ENCODE measurements at regions not wholly inside any gene's neighbourhood (a gene's known extent, or its start where the extent isn't known, plus 50 kb on each side); places are given as distances from the start of the nearest gene placed in this dataset.

- TF ChIP-seq, protein P1, sequence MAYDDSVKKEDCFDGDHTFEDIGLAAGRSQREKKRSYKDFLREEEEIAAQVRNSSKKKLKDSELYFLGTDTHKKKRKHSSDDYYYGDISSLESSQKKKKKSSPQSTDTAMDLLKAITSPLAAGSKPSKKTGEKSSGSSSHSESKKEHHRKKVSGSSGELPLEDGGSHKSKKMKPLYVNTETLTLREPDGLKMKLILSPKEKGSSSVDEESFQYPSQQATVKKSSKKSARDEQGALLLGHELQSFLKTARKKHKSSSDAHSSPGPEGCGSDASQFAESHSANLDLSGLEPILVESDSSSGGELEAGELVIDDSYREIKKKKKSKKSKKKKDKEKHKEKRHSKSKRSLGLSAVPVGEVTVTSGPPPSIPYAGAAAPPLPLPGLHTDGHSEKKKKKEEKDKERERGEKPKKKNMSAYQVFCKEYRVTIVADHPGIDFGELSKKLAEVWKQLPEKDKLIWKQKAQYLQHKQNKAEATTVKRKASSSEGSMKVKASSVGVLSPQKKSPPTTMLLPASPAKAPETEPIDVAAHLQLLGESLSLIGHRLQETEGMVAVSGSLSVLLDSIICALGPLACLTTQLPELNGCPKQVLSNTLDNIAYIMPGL (CRISPR knock-in tag; IDR thresholded peaks at IDR 0.05): no peak
- no peak for TF ChIP-seq NR1H2 (CRISPR knock-in tag; IDR thresholded peaks at IDR 0.05)
Measured at GRCh38 chr12:25416516-25416915, 136.6 kb downstream of the LMNTD1 start (continued).

GRCh38 chr12:25415004-25415403, 138.1 kb downstream of the LMNTD1 start:
- no peaks in the 10 kb centered on the region for H3K27me3 Mint-ChIP-seq (ENCODE audit: low read depth)
- ATAC-seq (no peak), DNase-seq (ENCODE audit: low spot score) (no peak)
- H3K4me3 Mint-ChIP-seq: no peak overlapping the region
- ChIA-PET CTCF (no interaction called here), POLR2A (no interaction called here)
- no peak overlapping the region for H3K27ac Mint-ChIP-seq
- TF ChIP-seq, protein P2, sequence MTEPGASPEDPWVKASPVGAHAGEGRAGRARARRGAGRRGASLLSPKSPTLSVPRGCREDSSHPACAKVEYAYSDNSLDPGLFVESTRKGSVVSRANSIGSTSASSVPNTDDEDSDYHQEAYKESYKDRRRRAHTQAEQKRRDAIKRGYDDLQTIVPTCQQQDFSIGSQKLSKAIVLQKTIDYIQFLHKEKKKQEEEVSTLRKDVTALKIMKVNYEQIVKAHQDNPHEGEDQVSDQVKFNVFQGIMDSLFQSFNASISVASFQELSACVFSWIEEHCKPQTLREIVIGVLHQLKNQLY (CRISPR knock-in tag; IDR thresholded peaks at IDR 0.05): no peak
- TF ChIP-seq ZNF671 (CRISPR knock-in tag; IDR thresholded peaks at IDR 0.05): no peak
- TF ChIP-seq MYBL2 (CRISPR knock-in tag; IDR thresholded peaks at IDR 0.05): no peak
- TF ChIP-seq JUN (CRISPR knock-in tag; IDR thresholded peaks at IDR 0.05): no peak
- no peak for TF ChIP-seq TCF7 (CRISPR knock-in tag; IDR thresholded peaks at IDR 0.05; ENCODE audit: low read depth)
- TF ChIP-seq ARID4B (CRISPR knock-in tag; IDR thresholded peaks at IDR 0.05; ENCODE audit: borderline replicate concordance): no peak
- TF ChIP-seq FOXJ3 (CRISPR knock-in tag; IDR thresholded peaks at IDR 0.05; ENCODE audit: borderline replicate concordance): no peak
- no peak for TF ChIP-seq SMAD4 (CRISPR knock-in tag; IDR thresholded peaks at IDR 0.05)
- no peak for TF ChIP-seq TEAD4 (CRISPR knock-in tag; IDR thresholded peaks at IDR 0.05)
- no peak for TF ChIP-seq ZNF396 (CRISPR knock-in tag; IDR thresholded peaks at IDR 0.05; ENCODE audit: borderline replicate concordance)
- TF ChIP-seq, protein P1 (CRISPR knock-in tag; IDR thresholded peaks at IDR 0.05): no peak
- TF ChIP-seq CBFB (CRISPR knock-in tag; IDR thresholded peaks at IDR 0.05; ENCODE audit: low read depth): no peak
- TF ChIP-seq NR1H2 (CRISPR knock-in tag; IDR thresholded peaks at IDR 0.05): no peak
- TF ChIP-seq SOX15 (CRISPR knock-in tag; IDR thresholded peaks at IDR 0.05): no peak
- TF ChIP-seq, protein P3, sequence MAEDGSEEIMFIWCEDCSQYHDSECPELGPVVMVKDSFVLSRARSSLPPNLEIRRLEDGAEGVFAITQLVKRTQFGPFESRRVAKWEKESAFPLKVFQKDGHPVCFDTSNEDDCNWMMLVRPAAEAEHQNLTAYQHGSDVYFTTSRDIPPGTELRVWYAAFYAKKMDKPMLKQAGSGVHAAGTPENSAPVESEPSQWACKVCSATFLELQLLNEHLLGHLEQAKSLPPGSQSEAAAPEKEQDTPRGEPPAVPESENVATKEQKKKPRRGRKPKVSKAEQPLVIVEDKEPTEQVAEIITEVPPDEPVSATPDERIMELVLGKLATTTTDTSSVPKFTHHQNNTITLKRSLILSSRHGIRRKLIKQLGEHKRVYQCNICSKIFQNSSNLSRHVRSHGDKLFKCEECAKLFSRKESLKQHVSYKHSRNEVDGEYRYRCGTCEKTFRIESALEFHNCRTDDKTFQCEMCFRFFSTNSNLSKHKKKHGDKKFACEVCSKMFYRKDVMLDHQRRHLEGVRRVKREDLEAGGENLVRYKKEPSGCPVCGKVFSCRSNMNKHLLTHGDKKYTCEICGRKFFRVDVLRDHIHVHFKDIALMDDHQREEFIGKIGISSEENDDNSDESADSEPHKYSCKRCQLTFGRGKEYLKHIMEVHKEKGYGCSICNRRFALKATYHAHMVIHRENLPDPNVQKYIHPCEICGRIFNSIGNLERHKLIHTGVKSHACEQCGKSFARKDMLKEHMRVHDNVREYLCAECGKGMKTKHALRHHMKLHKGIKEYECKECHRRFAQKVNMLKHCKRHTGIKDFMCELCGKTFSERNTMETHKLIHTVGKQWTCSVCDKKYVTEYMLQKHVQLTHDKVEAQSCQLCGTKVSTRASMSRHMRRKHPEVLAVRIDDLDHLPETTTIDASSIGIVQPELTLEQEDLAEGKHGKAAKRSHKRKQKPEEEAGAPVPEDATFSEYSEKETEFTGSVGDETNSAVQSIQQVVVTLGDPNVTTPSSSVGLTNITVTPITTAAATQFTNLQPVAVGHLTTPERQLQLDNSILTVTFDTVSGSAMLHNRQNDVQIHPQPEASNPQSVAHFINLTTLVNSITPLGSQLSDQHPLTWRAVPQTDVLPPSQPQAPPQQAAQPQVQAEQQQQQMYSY (CRISPR knock-in tag; IDR thresholded peaks at IDR 0.05): no peak
- no peak for TF ChIP-seq ZNF263 (CRISPR knock-in tag; IDR thresholded peaks at IDR 0.05; ENCODE audit: low read depth)
- TF ChIP-seq RORB (CRISPR knock-in tag; IDR thresholded peaks at IDR 0.05): no peak
- TF ChIP-seq, protein P4, sequence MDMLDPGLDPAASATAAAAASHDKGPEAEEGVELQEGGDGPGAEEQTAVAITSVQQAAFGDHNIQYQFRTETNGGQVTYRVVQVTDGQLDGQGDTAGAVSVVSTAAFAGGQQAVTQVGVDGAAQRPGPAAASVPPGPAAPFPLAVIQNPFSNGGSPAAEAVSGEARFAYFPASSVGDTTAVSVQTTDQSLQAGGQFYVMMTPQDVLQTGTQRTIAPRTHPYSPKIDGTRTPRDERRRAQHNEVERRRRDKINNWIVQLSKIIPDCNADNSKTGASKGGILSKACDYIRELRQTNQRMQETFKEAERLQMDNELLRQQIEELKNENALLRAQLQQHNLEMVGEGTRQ (CRISPR knock-in tag; IDR thresholded peaks at IDR 0.05): no peak
- TF ChIP-seq FOXP1 (CRISPR knock-in tag; IDR thresholded peaks at IDR 0.05; ENCODE audit: borderline replicate concordance): no peak
- no peaks in the 10 kb centered on the region for H3K4me1 Mint-ChIP-seq
- H3K9me3 Mint-ChIP-seq: no peaks in the 10 kb centered on the region
- no peaks in the 10 kb centered on the region for H3K36me3 Mint-ChIP-seq
